KMS-11 (cell line): ENCODE measurements at regions not wholly inside any gene's neighbourhood (a gene's known extent, or its start where the extent isn't known, plus 50 kb on each side); places are given as distances from the start of the nearest gene placed in this dataset.

Source experiments
- H2AFZ ChIP-seq: fragments of 200-600 bp; sonication (generic); 2 replicates; pipeline ENCODE4 v1.6.1; 2016; ENCODE audit warnings: antibody characterized with exemption, mixed run types, low read depth
- H3K27ac ChIP-seq: fragments of 200-600 bp; sonication (generic); 2 replicates; pipeline ENCODE4 v1.6.1; 2016; ENCODE audit warnings: mild to moderate bottlenecking, mixed run types
- H3K27me3 ChIP-seq: fragments of 200-600 bp; sonication (generic); 2 replicates; pipeline ENCODE4 v1.6.1; 2017; ENCODE audit warnings: mild to moderate bottlenecking, low read depth, mixed run types, moderate library complexity; ENCODE audit not compliant: insufficient read depth
- H3K36me3 ChIP-seq: fragments of 200-600 bp; sonication (generic); 2 replicates; pipeline ENCODE4 v1.6.1; 2017; ENCODE audit warnings: mild to moderate bottlenecking, mixed run types; ENCODE audit not compliant: insufficient read depth
- H3K4me1 ChIP-seq: fragments of 200-600 bp; sonication (generic); 2 replicates; pipeline ENCODE4 v1.6.1; 2016; ENCODE audit warnings: mild to moderate bottlenecking, low read depth, mixed run types; ENCODE audit not compliant: poor library complexity, severe bottlenecking
- H3K4me2 ChIP-seq: fragments of 200-600 bp; sonication (generic); 2 replicates; pipeline ENCODE4 v1.7.0; 2016; ENCODE audit warnings: mild to moderate bottlenecking, mixed run types
- H3K4me3 ChIP-seq: fragments of 200-600 bp; sonication (generic); IDR thresholded peaks from 2 replicates; pipeline ENCODE4 v1.6.1; 2017; ENCODE audit warnings: low read depth, low read length, mixed read lengths; ENCODE audit not compliant: insufficient read depth
- H3K79me2 ChIP-seq: fragments of 200-600 bp; sonication (generic); 2 replicates; pipeline ENCODE4 v1.6.1; 2016; ENCODE audit warnings: low read depth, mixed run types; ENCODE audit not compliant: insufficient read depth
- H3K9ac ChIP-seq: fragments of 200-600 bp; sonication (generic); 2 replicates; pipeline ENCODE4 v1.6.1; 2016; ENCODE audit warnings: mild to moderate bottlenecking, mixed run types
- H4K20me1 ChIP-seq: fragments of 200-600 bp; sonication (generic); 2 replicates; pipeline ENCODE4 v1.6.1; 2016; ENCODE audit warnings: mild to moderate bottlenecking, mixed run types; ENCODE audit not compliant: insufficient read depth
- CTCF ChIP-seq: fragments of 200-600 bp; sonication (generic); conservative IDR thresholded peaks from 2 replicates; pipeline ENCODE4 v1.6.1; 2017; ENCODE audit warnings: low read depth, mild to moderate bottlenecking, antibody characterized with exemption, low read length, moderate library complexity, mixed read lengths

DNA sequence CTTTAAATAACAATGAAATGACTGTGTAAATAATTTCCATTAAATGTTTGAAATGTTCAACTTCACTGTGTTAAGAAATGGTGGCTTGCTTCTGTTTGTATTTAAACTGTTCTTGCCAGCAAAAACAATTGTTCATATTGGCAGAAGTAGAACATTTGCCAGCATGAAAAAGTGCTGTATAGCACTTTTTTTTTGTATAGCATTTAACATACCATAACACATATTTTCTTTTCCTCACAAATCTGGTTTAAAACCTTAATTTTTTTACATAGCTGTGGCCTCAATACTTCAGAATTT lies 94.1 kb downstream of the COX18 start:
- H4K20me1 ChIP-seq: no peaks in the 10 kb centered on the region

GRCh38 chr4:72974694-72975487 lies 94.6 kb downstream of the COX18 start:
- no peak overlapping the region for H3K9ac ChIP-seq
- no peaks in the 10 kb centered on the region for H3K79me2 ChIP-seq
- H3K36me3 ChIP-seq: no peaks in the 10 kb centered on the region
- H3K27me3 ChIP-seq: no peaks in the 10 kb centered on the region
- H3K27ac ChIP-seq: no peak overlapping the region
- H2AFZ ChIP-seq: no peak overlapping the region
- TF ChIP-seq CTCF: no peak
- H4K20me1 ChIP-seq: no peaks in the 10 kb centered on the region
- H3K4me2 ChIP-seq: no peak overlapping the region
- no peaks in the 10 kb centered on the region for H3K4me1 ChIP-seq
- H3K4me3 ChIP-seq: no peak overlapping the region

More for the DNA sequence above, 94.1 kb downstream of the COX18 start:
- Histone ChIP-seq H3K36me3 (no peaks in the 10 kb centered on the region), H3K27ac (no peak overlapping the region), H3K4me1 (no peaks in the 10 kb centered on the region), H3K79me2 (no peaks in the 10 kb centered on the region), H3K4me2 (no peak overlapping the region), H3K27me3 (no peaks in the 10 kb centered on the region), H2AFZ (no peak overlapping the region), H3K9ac (no peak overlapping the region), H3K4me3 (no peak overlapping the region)
- no peak for TF ChIP-seq CTCF

GRCh38 chr4:72971572-72971971 lies 97.9 kb downstream of the COX18 start:
- H3K27ac ChIP-seq: no peak overlapping the region

DNA sequence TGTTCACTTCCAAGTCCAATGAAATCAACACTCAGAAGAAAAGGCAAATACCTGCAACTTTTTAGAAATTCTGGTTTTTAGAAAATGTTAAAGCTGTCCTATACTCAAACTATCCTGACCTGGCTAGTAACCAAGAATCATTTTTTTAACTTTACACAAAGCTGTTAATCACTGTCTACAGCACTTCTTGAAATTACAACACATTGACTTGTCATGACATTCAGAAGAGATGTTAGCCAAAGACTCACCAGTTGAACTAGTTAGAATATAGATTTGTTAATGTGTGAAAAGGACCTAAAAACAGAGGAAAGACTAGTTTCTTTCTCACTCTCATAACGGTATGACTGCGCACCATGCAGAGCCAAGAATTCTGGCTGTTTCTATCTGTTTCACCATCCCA lies 98.8 kb downstream of the COX18 start:
- no peaks in the 10 kb centered on the region for H3K79me2 ChIP-seq
- H2AFZ ChIP-seq: no peak overlapping the region
- no peak overlapping the region for H3K9ac ChIP-seq
- H3K4me3 ChIP-seq: no peak overlapping the region
- no peak for TF ChIP-seq CTCF
- no peaks in the 10 kb centered on the region for H3K27me3 ChIP-seq
- peaks cover 10% of the 10 kb centered on the region for H3K4me1 ChIP-seq
- H4K20me1 ChIP-seq: no peaks in the 10 kb centered on the region
- no peaks in the 10 kb centered on the region for H3K36me3 ChIP-seq
- H3K4me2 ChIP-seq: no peak overlapping the region
- no peak overlapping the region for H3K27ac ChIP-seq

More at GRCh38 chr4:72971572-72971971, 97.9 kb downstream of the COX18 start:
- no peak overlapping the region for H3K4me2 ChIP-seq
- no peaks in the 10 kb centered on the region for H3K36me3 ChIP-seq
- H3K4me1 ChIP-seq: peaks cover 4% of the 10 kb centered on the region
- no peak overlapping the region for H3K4me3 ChIP-seq
- H3K27me3 ChIP-seq: no peaks in the 10 kb centered on the region
- no peak for TF ChIP-seq CTCF
- H3K79me2 ChIP-seq: no peaks in the 10 kb centered on the region
- H2AFZ ChIP-seq: no peak overlapping the region
- no peaks in the 10 kb centered on the region for H4K20me1 ChIP-seq
- no peak overlapping the region for H3K9ac ChIP-seq
